B cell (primary cell): ENCODE measurements at regions not wholly inside any gene's neighbourhood (a gene's known extent, or its start where the extent isn't known, plus 50 kb on each side); places are given as distances from the start of the nearest gene placed in this dataset.
"Not testable (repeated sequence)": the region's sequence is repeated elsewhere in the genome, so short reads cannot be mapped to it uniquely, and the experiment has no call there.

Source experiments
- ATAC-seq: fragments of 200-7000 bp; cut with Tn5 transposase; one replicate; pipeline ENCODE4 v1.10.0; 2021; ENCODE audit warnings: low read depth, mild to moderate bottlenecking, moderate number of reproducible peaks, moderate library complexity
- CTCF ChIA-PET: fragments of 350-600 bp; sonication (Branson Sonifier 250); formaldehyde crosslinking; loops from one replicate; lab custom pipeline; 2021; ENCODE audit warnings: antibody characterized with exemption, inconsistent platforms; lab: Charles Lee
- POLR2A ChIA-PET: fragments of 350-600 bp; sonication (Branson Sonifier 250); formaldehyde crosslinking; loops from one replicate; lab custom pipeline; 2021; ENCODE audit warnings: antibody characterized with exemption; lab: Charles Lee
- DNase-seq: peaks from one replicate; pipeline ENCODE4 v3.0.0; 2013
- H2AFZ ChIP-seq: 2 replicates; pipeline ENCODE4 v1.6.1; 2012; ENCODE audit warnings: mild to moderate bottlenecking, low read depth, low read length; ENCODE audit not compliant: insufficient read depth, poor library complexity, severe bottlenecking
- H3K27ac ChIP-seq, 2 donors: 1 replicate in 1 of 2; 2 replicates in 1 of 2; pipeline ENCODE4 v1.5.1; 2012 to 2013; ENCODE audit warnings: low read length in 2 of 2, mild to moderate bottlenecking in 2 of 2, moderate library complexity in 1 of 2
- H3K27me3 ChIP-seq, 4 experiments: fragments of 200-600 bp in 1 of 4; sonication (generic) in 1 of 4; replicated peaks in 1 of 4; 1 replicate in 2 of 4; 2 replicates in 2 of 4; pipeline versions ENCODE4 v1.6.1 to v1.7.0; 2013 to 2016; ENCODE audit warnings: low read length in 3 of 4, mild to moderate bottlenecking in 2 of 4, mixed read lengths in 1 of 4, moderate library complexity in 1 of 4; ENCODE audit not compliant: insufficient read depth in 4 of 4, control insufficient read depth in 3 of 4; ENCODE audit errors: control extremely low read depth in 1 of 4
- H3K36me3 ChIP-seq, 2 experiments: replicated peaks in 1 of 2; 1 replicate in 1 of 2; 2 replicates in 1 of 2; pipeline versions ENCODE4 v1.6.1 to v1.7.1; 2013; ENCODE audit warnings: low read length in 1 of 2; ENCODE audit not compliant: insufficient read depth in 2 of 2, control insufficient read depth in 1 of 2; ENCODE audit errors: control extremely low read depth in 1 of 2, extremely low read depth in 1 of 2
- H3K4me1 ChIP-seq, 2 donors: fragments of 200-600 bp in 1 of 2; sonication (generic) in 1 of 2; 1 replicate in 1 of 2; 2 replicates in 1 of 2; pipeline versions ENCODE4 v1.5.1 to v1.6.1; 2013 to 2017; ENCODE audit warnings: low read length in 2 of 2; ENCODE audit not compliant: control insufficient read depth in 2 of 2, insufficient read depth in 2 of 2
- H3K4me2 ChIP-seq: replicated peaks from 2 replicates; pipeline ENCODE3; 2012; ENCODE audit warnings: mild to moderate bottlenecking, low read depth, low read length; ENCODE audit not compliant: poor library complexity, severe bottlenecking
- H3K4me3 ChIP-seq, 5 experiments: fragments of 200-600 bp in 1 of 5; sonication (generic) in 1 of 5; 1 replicate in 3 of 5; 2 replicates in 2 of 5; pipeline versions ENCODE4 v1.5.1 to v1.7.0; 2011 to 2016; ENCODE audit warnings: low read length in 4 of 5, mild to moderate bottlenecking in 4 of 5, low read depth in 2 of 5, control low read depth in 1 of 5, moderate library complexity in 1 of 5; ENCODE audit not compliant: insufficient read depth in 1 of 5; ENCODE audit errors: control extremely low read depth in 1 of 5, extremely low read depth in 1 of 5
- H3K79me2 ChIP-seq: fragments of 200-600 bp; sonication (generic); one replicate; pipeline ENCODE4 v1.6.0; 2016; ENCODE audit warnings: low read length; ENCODE audit not compliant: control insufficient read depth, insufficient read depth
- H3K9ac ChIP-seq: fragments of 200-600 bp; sonication (generic); 2 replicates; pipeline ENCODE4 v1.6.1; 2017; ENCODE audit warnings: mild to moderate bottlenecking, low read length, moderate library complexity
- H3K9me3 ChIP-seq, 3 donors: one replicate each; pipeline versions ENCODE4 v1.6.1 to v1.7.1; 2013; ENCODE audit warnings: low read length in 2 of 3; ENCODE audit not compliant: control insufficient read depth in 2 of 3, insufficient read depth in 1 of 3; ENCODE audit errors: control extremely low read depth in 1 of 3
- H4K20me1 ChIP-seq: 2 replicates; pipeline ENCODE4 v1.6.0; 2012; ENCODE audit warnings: mild to moderate bottlenecking, low read length; ENCODE audit not compliant: insufficient read depth, control insufficient read depth, poor library complexity, severe bottlenecking
- H3K27ac Mint-ChIP-seq: one replicate; pipeline ENCODE4 v1.8.0; 2021; ENCODE audit warnings: mixed read lengths
- H3K27me3 Mint-ChIP-seq: one replicate; pipeline ENCODE4 v1.8.0; 2021; ENCODE audit warnings: mixed read lengths
- H3K4me1 Mint-ChIP-seq: one replicate; pipeline ENCODE4 v1.8.0; 2021; ENCODE audit warnings: mixed read lengths
- H3K4me3 Mint-ChIP-seq: one replicate; pipeline ENCODE4 v1.8.0; 2021; ENCODE audit warnings: mixed read lengths
- H3K9me3 Mint-ChIP-seq: one replicate; pipeline ENCODE4 v1.8.0; 2022; ENCODE audit warnings: mixed read lengths; ENCODE audit not compliant: insufficient read depth
- WGBS: methylation state at CpG from one replicate; pipeline ENCODE4 v1.1.5; 2013; ENCODE audit warnings: missing lambda C conversion rate; ENCODE audit not compliant: insufficient coverage; 5-methylcytosine and 5-hydroxymethylcytosine counted together
- intact Hi-C: fragments of 100-400 bp; cut with micrococcal nuclease; formaldehyde crosslinking; loops from one replicate; pipeline ENCODE4 v1.10.0; 2022

DNA sequence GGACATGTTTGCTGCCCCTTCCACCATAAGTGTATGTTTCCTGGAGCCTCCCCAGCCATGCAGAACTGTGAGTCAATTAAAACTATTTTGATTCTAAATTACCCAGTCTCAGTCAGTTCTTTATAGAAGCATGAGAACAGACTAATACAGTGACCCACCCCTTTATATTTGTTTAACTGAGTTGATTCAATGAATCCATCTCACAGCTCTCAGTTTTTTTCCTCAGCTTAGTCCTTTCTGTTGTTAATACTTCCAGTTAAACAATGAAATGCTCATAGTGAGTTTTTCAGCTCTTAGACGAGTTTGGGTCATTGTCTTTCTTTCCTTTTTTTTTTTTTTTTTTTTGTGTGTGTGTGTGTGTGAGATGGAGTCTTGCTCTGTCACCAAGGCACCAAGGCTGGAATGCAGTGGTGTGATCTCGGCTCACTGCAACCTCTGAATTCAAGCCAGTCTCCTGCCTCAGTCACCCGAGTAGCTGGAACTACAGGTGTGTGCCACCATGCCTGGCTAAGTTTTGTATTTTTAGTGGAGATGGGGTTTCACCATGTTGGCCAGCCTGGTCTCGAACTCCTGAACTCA is 627.4 kb downstream of the SPATA31A7 start:
- DNase-seq, H3K9me3 Mint-ChIP-seq, H3K79me2 ChIP-seq, H3K4me1 Mint-ChIP-seq, CTCF ChIA-PET, H4K20me1 ChIP-seq, H2AFZ ChIP-seq, H3K36me3 ChIP-seq, intact Hi-C loops, H3K4me3 ChIP-seq, H3K9me3 ChIP-seq, ATAC-seq, H3K27me3 Mint-ChIP-seq, H3K27me3 ChIP-seq, H3K27ac ChIP-seq, POLR2A ChIA-PET, H3K4me3 Mint-ChIP-seq, H3K4me1 ChIP-seq, H3K4me2 ChIP-seq, H3K27ac Mint-ChIP-seq, H3K9ac ChIP-seq: not testable (repeated sequence)
- no CpG with 5 or more reads among the region's 4 CpGs for WGBS

GRCh38 chr9:61853624-61854259 is 663.9 kb downstream of the SPATA31A7 start:
- H3K9me3 ChIP-seq, H3K9me3 Mint-ChIP-seq, intact Hi-C loops, H2AFZ ChIP-seq, H3K4me2 ChIP-seq, POLR2A ChIA-PET, CTCF ChIA-PET, H3K4me1 ChIP-seq, H3K4me1 Mint-ChIP-seq, H3K27ac ChIP-seq, H3K9ac ChIP-seq, H3K79me2 ChIP-seq, H3K27me3 Mint-ChIP-seq, H3K27ac Mint-ChIP-seq, H3K36me3 ChIP-seq, H4K20me1 ChIP-seq, H3K4me3 Mint-ChIP-seq, DNase-seq, H3K4me3 ChIP-seq, H3K27me3 ChIP-seq: not testable (repeated sequence)
- under 1% methylated on average over 12 of the region's 40 CpGs for WGBS
- peak; percentile 77 for ATAC-seq

DNA sequence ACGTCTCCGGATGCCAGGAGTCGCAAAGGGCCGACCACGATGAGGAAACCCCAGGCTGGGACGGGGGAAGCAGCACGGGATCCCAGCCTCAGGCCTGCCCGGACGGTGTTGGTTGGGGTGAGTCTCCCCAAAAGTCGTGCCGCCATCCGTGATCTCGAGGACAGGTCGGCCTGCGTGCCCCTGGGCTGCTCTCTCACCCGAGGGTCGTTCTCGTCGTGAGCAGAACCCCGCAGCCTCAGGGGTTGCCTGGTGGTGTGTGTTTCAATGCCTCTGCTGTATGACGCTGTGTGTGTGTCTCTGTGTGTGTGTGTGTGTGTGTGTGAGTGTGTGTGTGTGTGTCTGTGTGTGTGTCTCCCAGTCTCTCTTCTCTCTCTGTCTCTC is 664.4 kb downstream of the SPATA31A7 start:
- H3K4me1 Mint-ChIP-seq, H3K9ac ChIP-seq, H3K4me3 ChIP-seq, ATAC-seq, H4K20me1 ChIP-seq, H3K27ac ChIP-seq, H3K4me2 ChIP-seq, H3K79me2 ChIP-seq, H3K27me3 Mint-ChIP-seq, H3K9me3 ChIP-seq, H3K27ac Mint-ChIP-seq, POLR2A ChIA-PET, H3K27me3 ChIP-seq, CTCF ChIA-PET, H3K4me1 ChIP-seq, H3K9me3 Mint-ChIP-seq, intact Hi-C loops, H3K36me3 ChIP-seq, H3K4me3 Mint-ChIP-seq, H2AFZ ChIP-seq, DNase-seq: not testable (repeated sequence)
- no CpG with 5 or more reads among the region's 21 CpGs for WGBS

GRCh38 chr9:61856283-61856682 is 666.4 kb downstream of the SPATA31A7 start:
- H3K79me2 ChIP-seq, CTCF ChIA-PET, H2AFZ ChIP-seq, H3K27me3 ChIP-seq, H3K4me1 Mint-ChIP-seq, H3K27ac ChIP-seq, H3K9me3 ChIP-seq, H3K4me3 Mint-ChIP-seq, intact Hi-C loops, H3K4me1 ChIP-seq, H3K4me3 ChIP-seq, H3K9ac ChIP-seq, H3K27ac Mint-ChIP-seq, H3K4me2 ChIP-seq, DNase-seq, H3K36me3 ChIP-seq, H3K27me3 Mint-ChIP-seq, H3K9me3 Mint-ChIP-seq, H4K20me1 ChIP-seq, POLR2A ChIA-PET: not testable (repeated sequence)
- peak; percentile 66 for ATAC-seq
- WGBS = no CpG with 5 or more reads among the region's 33 CpGs
